Muscle of leg (tissue), 3 donors: ENCODE measurements at regions not wholly inside any gene's neighbourhood (a gene's known extent, or its start where the extent isn't known, plus 50 kb on each side); places are given as distances from the start of the nearest gene placed in this dataset.
A peak's percentile ranks its signal among the peaks of the same experiment; 100 is the strongest.

Experiments used
- DNase-seq: peaks from one replicate; pipeline ENCODE4 v3.0.0; 2013
- H3K27ac ChIP-seq: one replicate; pipeline ENCODE4 v1.5.1; 2013; ENCODE audit warnings: mild to moderate bottlenecking, low read length, control low read depth
- H3K27me3 ChIP-seq: one replicate; pipeline ENCODE4 v1.6.1; 2013; ENCODE audit warnings: low read length; ENCODE audit not compliant: control insufficient read depth, insufficient read depth
- H3K36me3 ChIP-seq: one replicate; pipeline ENCODE4 v1.6.1; 2013; ENCODE audit warnings: low read length; ENCODE audit not compliant: control insufficient read depth, insufficient read depth
- H3K4me1 ChIP-seq: one replicate; pipeline ENCODE4 v1.6.1; 2013; ENCODE audit warnings: low read length; ENCODE audit not compliant: control insufficient read depth, insufficient read depth
- H3K4me3 ChIP-seq: one replicate; pipeline ENCODE4 v1.5.1; 2013; ENCODE audit warnings: low read length, control low read depth
- H3K9me3 ChIP-seq: replicated peaks from 2 replicates; pipeline ENCODE4 v1.6.1; 2013; ENCODE audit warnings: low read depth, low read length; ENCODE audit not compliant: control insufficient read depth
- WGBS: methylation state at CpG from one replicate; pipeline ENCODE4 v1.1.5; 2013; ENCODE audit warnings: missing lambda C conversion rate; ENCODE audit not compliant: insufficient coverage; 5-methylcytosine and 5-hydroxymethylcytosine counted together

DNA sequence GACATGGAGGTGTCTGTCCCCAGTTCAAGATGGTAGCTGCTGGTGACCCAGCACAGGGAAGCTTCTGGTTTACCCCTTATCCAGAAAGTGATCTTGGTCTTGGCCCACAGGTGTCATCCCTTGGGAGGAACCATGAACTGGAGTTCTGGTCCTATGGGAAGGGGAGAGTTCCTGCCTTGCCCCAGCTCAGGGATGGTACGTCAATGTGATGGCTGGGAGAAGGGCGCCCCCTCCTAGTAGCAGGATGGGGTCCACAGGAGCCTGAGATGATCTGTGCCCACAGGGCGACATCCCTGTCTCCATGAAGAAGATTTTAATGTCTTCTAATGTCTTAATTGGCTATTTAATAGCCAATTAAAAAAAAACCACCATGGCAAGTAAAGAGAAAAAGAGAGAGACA lies 249.8 kb downstream of the SIPA1L2 start:
- no CpG with 5 or more reads among the region's 3 CpGs for WGBS
- no peaks in the 10 kb centered on the region for H3K9me3 ChIP-seq
- DNase-seq = no peak
- no peak overlapping the region for H3K4me3 ChIP-seq
- H3K27ac ChIP-seq = no peak overlapping the region
- peaks cover 27% of the 10 kb centered on the region for H3K4me1 ChIP-seq
- H3K27me3 ChIP-seq = no peaks in the 10 kb centered on the region
- H3K36me3 ChIP-seq = no peaks in the 10 kb centered on the region

DNA sequence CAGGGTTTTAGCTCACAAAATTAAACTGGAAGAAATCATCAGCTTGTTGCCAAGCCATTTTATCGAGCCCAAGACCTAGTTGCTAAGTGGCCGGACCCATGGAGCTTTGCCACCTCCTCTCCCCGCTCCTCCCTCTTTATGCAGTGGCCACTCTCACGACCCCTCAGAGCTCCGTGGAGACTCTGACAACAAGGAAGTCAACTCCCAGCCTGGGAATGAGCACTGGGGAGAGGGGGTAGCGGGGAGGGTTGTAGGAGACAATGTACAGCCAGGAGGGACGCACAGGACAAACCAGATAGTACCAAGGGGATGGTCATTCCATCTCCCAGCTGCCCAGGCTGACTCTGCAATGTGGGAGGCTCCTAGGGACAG lies 250.9 kb downstream of the SIPA1L2 start:
- Histone ChIP-seq H3K36me3 (no peaks in the 10 kb centered on the region), H3K27me3 (no peaks in the 10 kb centered on the region), H3K4me3 (no peak overlapping the region), H3K27ac (no peak overlapping the region), H3K9me3 (no peaks in the 10 kb centered on the region), H3K4me1 (peaks cover 27% of the 10 kb centered on the region)
- WGBS = 75% methylated on average over 2 of the region's 7 CpGs
- no peak for DNase-seq

DNA sequence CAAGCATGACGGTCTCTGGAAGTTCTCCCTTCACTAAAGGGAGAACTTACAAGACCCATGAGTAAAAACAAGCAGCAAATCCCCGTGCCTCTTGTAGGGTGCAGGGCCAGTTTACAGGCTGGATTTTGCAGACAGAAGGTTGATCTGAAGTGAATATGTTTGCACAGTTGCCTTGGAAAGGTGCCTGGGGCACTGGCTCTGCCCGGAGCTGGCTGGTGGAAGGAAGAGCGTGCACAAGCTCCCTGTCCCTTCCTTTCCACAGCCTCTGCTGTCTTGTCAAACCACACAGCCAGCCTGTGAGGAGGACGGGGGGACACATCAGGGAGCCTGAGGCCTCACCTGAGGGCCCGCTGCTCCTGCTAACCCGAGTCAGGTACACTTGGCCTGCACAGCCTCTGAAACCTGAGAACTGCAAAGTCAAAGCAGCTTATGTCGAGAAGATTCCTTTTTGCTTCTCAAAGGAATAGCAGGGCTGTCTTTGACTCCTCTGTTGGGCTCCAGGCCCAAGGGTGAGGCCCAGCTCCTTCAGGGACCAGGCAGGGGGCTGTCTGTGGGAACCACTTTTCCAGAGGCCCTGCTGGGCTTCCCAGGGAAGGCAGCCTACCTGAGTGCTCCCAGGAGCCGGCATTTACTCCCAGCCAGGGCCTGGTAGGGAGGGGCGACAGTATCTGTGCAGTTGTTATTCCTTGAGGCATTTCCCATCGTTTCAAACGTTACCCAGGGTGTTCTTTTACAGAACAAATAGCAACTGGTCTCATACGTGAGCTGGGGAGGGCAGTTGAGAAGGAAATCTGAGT lies 251.5 kb downstream of the SIPA1L2 start:
- no peaks in the 10 kb centered on the region for H3K36me3 ChIP-seq
- H3K4me3 ChIP-seq = no peak overlapping the region
- H3K27me3 ChIP-seq = no peaks in the 10 kb centered on the region
- WGBS = 50% methylated on average over 8 of the region's 13 CpGs
- peaks cover 27% of the 10 kb centered on the region for H3K4me1 ChIP-seq
- H3K27ac ChIP-seq = peak overlapping the region; percentile 35
- no peak for DNase-seq
- H3K9me3 ChIP-seq = no peaks in the 10 kb centered on the region

DNA sequence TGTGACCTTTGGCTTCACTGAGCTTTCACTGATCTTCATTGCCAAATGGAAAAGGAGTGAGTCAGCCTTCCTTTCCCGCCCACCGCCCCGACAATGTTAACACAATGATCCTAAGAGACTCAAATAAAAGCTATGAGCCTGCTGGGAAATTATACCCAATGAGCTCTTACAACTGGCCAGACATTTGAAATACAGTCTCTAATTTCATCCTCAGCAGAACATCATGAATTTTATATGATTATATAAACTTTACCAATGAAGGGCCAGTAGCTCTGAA lies 252.5 kb downstream of the SIPA1L2 start:
- no peaks in the 10 kb centered on the region for H3K9me3 ChIP-seq
- no CpG with 5 or more reads among the region's 3 CpGs for WGBS
- peaks cover 29% of the 10 kb centered on the region for H3K4me1 ChIP-seq
- H3K27ac ChIP-seq = no peak overlapping the region
- H3K4me3 ChIP-seq = no peak overlapping the region
- H3K27me3 ChIP-seq = no peaks in the 10 kb centered on the region
- peak; percentile 34 for DNase-seq
- no peaks in the 10 kb centered on the region for H3K36me3 ChIP-seq

DNA sequence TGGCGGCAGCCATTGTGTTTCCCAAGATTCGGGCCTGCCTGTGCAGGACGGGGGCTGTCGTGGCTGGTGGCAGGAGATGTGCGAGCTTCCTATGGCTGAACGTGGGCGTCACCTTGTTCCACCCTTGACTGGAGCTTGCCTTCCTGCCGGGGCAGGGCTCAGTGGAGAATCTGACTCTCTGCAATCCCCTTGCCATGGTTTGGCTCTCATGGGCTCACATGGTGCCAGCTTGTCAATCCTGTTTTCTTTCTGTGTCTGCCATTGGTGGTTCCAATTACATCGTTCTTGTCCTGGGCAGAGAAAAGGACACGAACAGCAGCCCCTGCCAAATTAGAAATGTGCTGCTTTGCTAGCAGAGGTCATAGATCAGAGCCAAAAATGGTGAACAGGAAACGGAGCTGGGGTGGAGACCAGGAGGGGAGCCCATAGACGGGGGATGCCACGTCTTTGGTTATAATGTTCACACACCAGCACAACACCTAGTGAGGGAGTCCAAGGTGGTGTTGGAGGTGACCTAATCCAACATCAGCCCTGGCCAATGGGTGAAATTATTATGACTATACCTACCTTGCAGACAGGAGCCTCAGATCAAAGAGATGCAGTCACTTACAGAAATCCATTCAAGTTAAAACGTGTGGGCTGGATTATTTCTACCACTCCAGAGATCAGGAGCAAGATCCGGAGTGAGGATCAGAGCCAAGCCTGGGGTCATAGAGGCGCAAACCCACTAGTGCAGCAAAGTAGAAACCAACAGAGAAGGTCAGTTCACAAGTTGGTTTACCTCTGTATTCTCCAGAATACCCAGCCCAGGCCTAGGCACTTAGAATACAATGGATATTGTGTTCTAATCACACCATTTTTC lies 253.1 kb downstream of the SIPA1L2 start:
- 84% methylated on average over 11 of the region's 16 CpGs for WGBS
- Histone ChIP-seq H3K36me3 (no peaks in the 10 kb centered on the region), H3K4me3 (no peak overlapping the region), H3K27ac (no peak overlapping the region), H3K9me3 (no peaks in the 10 kb centered on the region), H3K27me3 (no peaks in the 10 kb centered on the region), H3K4me1 (peaks cover 28% of the 10 kb centered on the region)
- DNase-seq = no peak

DNA sequence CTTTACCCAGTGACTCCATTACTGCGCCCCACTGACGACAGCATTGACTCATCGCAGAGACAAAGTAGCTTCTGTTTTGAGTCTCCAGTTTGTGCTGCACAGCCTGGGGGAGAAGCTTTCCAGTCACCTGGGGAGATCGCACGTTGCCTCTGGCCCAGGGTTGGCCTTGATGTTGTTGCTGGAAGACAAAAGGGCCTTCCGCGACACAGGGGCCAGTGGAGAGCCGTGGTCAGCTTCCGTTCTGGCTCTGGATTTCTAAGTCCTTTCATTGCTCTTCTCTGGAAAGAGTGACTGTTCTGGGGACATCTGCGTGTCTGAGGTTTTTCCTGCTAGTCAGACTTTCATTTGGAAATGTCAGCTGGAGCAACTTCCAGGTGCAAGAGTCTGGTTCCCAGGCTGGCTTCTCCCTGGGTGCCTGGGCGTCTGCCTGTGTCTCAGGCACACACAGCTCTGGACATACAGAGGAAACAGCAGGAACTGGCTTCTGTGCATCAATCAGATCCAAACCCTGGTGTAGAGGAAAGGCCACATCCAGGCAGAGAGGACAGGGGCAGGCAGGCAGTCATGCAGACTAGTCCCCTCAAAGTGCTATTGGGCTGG lies 257.0 kb downstream of the SIPA1L2 start:
- Histone ChIP-seq H3K4me1 (peaks cover 6% of the 10 kb centered on the region), H3K36me3 (no peaks in the 10 kb centered on the region), H3K27ac (no peak overlapping the region), H3K9me3 (no peaks in the 10 kb centered on the region), H3K27me3 (no peaks in the 10 kb centered on the region), H3K4me3 (no peak overlapping the region)
- DNase-seq = peak; percentile 66
- 51% methylated on average over 8 of the region's 11 CpGs for WGBS

DNA sequence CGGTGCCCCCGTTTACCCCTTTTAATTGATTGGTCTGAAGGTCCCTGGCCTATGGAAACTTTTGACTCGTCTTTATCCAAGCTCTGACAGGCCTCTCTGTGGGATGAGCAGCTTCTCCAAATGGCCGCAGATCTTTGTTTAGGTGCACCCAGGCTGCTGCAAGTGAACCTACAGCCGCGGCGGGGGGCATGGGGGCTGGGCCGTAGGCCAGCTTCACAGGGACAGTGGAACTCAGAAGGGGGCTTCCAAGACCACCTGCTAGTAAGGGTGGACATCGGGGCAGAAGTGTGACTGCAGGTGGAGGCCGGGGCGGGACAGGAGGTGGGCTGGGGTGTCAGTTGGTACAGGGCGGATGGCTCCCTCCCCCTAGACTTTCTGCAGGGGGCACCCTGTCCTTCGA lies 257.5 kb downstream of the SIPA1L2 start:
- 82% methylated on average over 8 of the region's 13 CpGs for WGBS
- no peak for DNase-seq
- no peaks in the 10 kb centered on the region for H3K9me3 ChIP-seq

DNA sequence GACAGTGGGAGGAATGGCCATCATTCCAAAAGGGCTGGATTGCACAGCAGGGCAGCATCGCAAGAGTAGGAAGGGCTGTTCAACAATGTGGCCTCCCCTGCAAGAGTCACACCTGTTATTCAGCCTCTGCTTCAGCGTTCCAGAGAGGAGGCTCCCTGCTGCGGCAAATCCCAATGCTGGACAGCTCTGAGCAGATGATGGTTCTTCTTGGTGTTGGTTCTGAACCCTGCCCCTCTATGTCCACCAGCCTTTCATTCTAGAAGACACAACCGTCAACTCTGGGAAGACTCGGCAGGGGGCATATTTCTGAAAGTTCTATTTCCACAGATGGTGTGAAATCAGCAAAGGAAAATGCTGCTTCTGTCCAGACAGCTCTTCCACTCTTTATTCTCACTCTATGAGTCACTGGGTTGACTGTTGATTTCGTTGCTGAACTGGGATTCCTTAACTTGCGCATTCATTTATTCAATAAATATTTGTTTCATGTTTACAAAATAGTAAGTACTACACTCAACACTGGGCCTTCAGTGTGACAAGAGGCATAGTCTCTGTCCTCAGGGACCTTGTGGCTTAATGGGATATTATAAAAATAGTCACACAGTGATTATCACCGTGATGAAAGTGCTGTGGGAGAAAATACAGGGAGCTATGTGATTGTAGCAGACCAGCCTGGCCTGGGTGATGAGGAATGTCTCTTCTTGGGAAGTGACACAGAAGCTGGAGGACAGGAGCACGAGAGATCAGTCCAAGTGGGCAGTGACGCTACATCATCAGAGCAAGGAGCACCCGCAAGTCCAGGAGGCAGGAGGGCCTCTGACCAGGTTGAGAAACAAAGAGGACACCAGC lies 260.3 kb downstream of the SIPA1L2 start:
- H3K4me3 ChIP-seq = no peak overlapping the region
- 79% methylated on average over 5 of the region's 11 CpGs for WGBS
- H3K27ac ChIP-seq = no peak overlapping the region
- no peaks in the 10 kb centered on the region for H3K36me3 ChIP-seq
- H3K9me3 ChIP-seq = no peaks in the 10 kb centered on the region
- DNase-seq = no peak
- no peaks in the 10 kb centered on the region for H3K27me3 ChIP-seq
- peaks cover 2% of the 10 kb centered on the region for H3K4me1 ChIP-seq

More for the DNA sequence above, 257.5 kb downstream of the SIPA1L2 start:
- Histone ChIP-seq H3K27ac (no peak overlapping the region), H3K27me3 (no peaks in the 10 kb centered on the region), H3K4me3 (no peak overlapping the region), H3K36me3 (no peaks in the 10 kb centered on the region), H3K4me1 (peaks cover 6% of the 10 kb centered on the region)

DNA sequence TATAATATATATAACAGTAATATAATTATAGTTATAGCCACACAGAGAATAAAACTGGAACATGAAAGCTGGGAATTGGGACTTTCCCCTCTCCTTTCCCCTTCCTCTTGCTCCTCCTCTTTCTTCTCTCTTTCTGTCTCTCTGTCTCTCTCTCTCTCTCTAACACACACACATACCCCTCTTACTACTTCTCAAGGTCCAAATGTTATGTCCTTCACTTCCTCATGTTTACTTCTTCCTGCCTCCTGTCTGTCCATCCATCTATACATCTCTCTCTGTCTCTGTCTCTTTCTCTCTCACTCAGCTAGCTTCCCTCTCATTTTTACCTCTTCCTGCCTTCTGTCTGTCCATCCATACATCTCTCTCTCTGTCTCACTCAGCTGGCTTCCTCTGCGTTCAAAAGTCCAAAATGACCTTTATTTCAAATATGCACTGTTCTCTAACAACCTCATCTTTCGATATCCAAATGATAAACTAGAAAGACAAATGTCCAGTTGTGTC lies 261.1 kb downstream of the SIPA1L2 start:
- no peaks in the 10 kb centered on the region for H3K36me3 ChIP-seq
- H3K4me3 ChIP-seq = no peak overlapping the region
- H3K9me3 ChIP-seq = no peaks in the 10 kb centered on the region
- peaks cover 2% of the 10 kb centered on the region for H3K4me1 ChIP-seq
- 83% methylated on average over 1 of the region's 2 CpGs for WGBS
- no peak overlapping the region for H3K27ac ChIP-seq
- no peak for DNase-seq
- no peaks in the 10 kb centered on the region for H3K27me3 ChIP-seq
